ENCODE measurements at regions not wholly inside any gene's neighbourhood (a gene's known extent, or its start where the extent isn't known, plus 50 kb on each side); places are given as distances from the start of the nearest gene placed in this dataset.

DNA sequence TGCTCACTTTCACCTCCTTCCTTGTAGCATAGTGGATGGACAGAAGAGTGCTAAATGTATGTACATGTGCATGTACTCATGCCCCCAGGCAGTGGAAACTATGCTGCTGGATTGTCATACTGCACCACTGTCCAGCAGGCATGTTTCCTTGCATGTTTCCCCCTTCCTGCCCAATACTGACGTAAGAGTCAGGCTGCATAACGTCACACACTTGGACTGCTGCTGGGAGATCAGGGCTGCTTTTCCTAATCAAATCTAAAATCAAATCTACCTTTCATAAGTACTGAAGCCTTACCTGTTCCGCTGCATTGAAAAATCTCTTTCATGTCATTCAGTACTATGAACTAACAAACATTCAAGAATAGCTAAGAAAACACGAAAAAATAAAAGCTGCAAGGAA is 67.9 kb upstream of the ROBO1 start:
- DNase-seq = no peak

DNA sequence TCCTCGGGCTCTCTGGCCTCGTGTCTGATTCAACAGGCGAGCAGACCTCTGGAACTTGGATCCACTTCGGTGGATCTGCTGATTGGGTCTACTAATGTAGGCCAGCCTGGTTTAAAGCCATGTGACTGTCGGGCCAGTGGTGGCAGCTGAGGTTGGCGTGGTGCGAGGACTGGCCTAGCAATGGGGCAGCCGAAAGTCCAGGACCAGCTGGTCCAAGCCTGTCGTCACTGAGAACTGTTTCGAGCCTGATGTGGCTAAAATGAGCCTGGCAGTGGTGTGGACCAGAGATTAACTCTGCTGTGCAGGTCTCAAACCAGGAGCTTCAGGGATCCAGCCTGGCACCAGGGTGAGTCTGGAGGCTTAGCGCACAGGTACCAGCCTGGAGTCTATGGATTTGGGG is 56.4 kb upstream of the ROBO1 start:
- no peak for DNase-seq

DNA sequence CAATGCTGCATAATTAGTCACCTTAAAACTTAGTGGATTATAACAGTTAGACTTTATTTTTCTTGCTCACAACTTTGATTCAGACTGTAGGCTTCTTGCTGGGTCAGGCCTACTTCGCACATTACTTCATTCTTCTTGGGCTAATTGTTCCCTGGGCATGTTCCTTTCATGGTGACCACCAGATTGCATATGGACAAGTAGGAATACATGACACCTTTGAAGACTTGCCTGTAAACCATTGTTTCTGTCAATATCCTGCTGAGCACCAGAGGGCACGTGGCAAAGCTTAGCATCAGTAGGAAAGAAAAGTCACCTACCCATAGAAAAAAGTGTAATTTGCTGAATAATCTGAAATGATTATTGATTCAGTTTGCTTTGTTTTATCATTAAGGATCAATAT is 54.3 kb upstream of the ROBO1 start:
- DNase-seq = no peak

DNA sequence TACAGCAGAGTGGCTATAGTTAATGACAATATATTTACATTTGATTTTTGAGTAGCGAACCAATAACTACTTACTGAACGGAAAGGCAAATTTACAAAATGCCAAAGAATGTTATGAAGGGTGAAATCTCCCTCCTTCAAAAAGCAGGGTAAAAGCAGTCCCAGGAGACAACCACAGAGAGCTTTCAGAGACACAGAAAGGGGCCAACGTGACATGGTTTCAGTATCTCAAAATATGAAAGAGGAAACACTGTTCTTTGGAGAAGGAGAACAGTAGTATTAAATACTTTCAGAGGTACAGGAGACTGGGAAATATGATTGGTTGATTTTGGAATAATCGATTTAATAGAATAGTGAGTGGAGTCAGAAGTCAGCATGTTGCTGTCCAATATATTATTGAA is 52.3 kb upstream of the ROBO1 start:
- DNase-seq = no peak

DNA sequence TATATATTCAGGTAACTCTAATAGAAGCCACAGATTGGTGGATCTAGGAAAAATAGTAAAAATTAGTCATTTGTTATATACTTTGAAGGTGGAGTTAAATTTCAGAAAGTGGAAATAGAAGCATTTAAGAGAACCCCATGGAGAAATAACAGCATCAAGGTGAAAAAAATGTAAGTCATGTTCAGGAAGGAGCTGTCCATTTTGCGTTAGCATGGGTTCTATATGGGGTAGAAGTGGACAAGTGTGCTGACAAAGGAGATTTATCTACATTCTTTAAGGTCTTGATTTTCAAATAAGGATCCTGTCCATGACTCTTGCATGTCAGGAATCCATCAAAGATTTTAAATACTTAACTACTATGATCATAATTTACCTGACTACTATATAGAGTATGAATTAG is 50.2 kb upstream of the ROBO1 start:
- no peak for DNase-seq
